C4-2B (cell line): ENCODE measurements at regions not wholly inside any gene's neighbourhood (a gene's known extent, or its start where the extent isn't known, plus 50 kb on each side); places are given as distances from the start of the nearest gene placed in this dataset.

ENCODE experiments used
- H3K27ac ChIP-seq: fragments of 450-650 bp; 2 replicates; pipeline ENCODE4 v1.5.1; 2017
- ZFX ChIP-seq: fragments of 450-650 bp; IDR thresholded peaks from 2 replicates; pipeline ENCODE4 v1.6.1; 2017
- TF ChIP-seq, protein P1 (sequence below): fragments of 450-650 bp; conservative IDR thresholded peaks from 2 replicates; pipeline ENCODE4 v1.5.1; 2017; ENCODE audit warnings: mild to moderate bottlenecking

DNA sequence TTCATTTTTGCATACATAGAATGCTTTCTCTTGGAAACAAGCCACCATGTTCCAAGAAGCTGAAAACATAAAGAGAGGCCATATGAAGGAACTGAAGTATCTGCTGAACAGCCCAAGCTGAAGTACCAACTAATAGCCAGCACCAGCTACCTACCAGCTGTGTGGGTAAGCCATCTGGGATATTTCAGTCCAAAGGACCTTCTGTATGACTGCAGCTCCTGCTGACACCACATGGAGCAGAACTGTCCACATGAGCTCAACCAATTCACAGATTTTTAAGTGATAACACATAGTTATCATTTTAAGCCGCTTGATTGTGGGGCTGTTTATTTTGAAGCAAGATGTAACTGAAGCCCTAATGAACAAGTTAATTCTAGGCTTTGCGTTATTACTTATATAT lies 621.1 kb upstream of the KLHL1 start:
- TF ChIP-seq ZFX = no peak
- TF ChIP-seq, protein P1, sequence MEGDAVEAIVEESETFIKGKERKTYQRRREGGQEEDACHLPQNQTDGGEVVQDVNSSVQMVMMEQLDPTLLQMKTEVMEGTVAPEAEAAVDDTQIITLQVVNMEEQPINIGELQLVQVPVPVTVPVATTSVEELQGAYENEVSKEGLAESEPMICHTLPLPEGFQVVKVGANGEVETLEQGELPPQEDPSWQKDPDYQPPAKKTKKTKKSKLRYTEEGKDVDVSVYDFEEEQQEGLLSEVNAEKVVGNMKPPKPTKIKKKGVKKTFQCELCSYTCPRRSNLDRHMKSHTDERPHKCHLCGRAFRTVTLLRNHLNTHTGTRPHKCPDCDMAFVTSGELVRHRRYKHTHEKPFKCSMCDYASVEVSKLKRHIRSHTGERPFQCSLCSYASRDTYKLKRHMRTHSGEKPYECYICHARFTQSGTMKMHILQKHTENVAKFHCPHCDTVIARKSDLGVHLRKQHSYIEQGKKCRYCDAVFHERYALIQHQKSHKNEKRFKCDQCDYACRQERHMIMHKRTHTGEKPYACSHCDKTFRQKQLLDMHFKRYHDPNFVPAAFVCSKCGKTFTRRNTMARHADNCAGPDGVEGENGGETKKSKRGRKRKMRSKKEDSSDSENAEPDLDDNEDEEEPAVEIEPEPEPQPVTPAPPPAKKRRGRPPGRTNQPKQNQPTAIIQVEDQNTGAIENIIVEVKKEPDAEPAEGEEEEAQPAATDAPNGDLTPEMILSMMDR = no peak
- no peak overlapping the region for H3K27ac ChIP-seq

- no peak for TF ChIP-seq ZFX
- TF ChIP-seq, protein P1 = no peak; the same call in none of the 2 replicates
These were observed 615.5 kb upstream of the KLHL1 start for GRCh38 chr13:70723732-70724131.

DNA sequence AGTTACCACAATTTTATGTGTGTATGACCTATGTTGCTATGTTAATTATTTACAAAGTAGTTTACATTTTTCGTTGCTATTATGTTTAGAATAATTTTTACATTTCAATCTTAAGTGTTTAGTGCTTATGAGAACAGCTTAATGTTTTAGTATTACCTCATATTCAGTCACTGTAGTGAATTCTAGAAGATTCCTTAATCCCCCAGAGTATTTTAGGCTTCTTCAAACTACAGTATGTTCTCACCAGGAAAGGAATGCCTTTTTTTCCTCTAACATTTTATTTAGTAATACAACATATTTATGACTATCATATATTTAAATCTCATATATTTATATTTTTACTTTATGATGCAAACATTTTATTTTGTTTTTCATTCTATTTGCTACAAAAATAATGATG lies 612.1 kb upstream of the KLHL1 start:
- H3K27ac ChIP-seq = no peak overlapping the region
- TF ChIP-seq, protein P1 = no peak
- no peak for TF ChIP-seq ZFX

More at GRCh38 chr13:70723732-70724131, 615.5 kb upstream of the KLHL1 start:
- H3K27ac ChIP-seq = no peak overlapping the region

DNA sequence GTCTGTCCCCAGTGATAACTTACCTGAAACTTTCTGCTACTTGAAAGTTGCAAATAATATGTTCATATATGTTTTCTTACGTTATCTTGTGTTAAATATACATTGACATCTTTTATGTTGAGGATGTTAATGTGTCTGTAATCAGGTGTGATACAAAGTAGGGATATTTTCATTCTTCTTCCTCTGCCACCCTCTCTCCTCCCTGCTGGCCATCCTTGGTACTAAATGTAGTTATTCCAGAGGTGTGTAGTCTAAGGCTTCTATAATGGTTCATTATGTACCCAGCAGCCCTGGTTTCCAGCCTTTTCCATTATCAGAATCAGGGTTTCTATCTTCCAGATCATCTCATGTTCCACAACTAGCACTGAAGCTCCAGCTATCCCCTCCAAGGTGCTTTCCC lies 606.7 kb upstream of the KLHL1 start:
- H3K27ac ChIP-seq = no peak overlapping the region
- TF ChIP-seq, protein P1 = no peak
- no peak for TF ChIP-seq ZFX

DNA sequence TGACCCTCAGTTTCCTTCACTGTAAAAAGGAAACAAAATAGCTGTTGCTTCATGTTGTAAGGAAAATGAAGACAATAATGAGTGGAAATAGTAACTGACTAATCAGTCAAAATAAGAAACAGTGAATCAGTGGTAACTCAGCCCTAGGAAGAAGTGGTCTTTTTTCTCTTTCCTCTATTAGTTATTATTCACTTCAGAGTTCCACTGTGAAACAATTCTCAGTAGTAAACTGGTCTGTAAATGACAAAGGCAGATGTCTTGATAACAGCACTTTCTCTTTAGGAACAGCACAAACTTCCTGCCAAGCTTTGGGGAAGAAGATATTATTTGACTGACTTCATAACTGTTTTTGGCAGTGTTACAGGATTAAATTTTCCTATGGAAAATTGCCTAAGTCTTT lies 600.5 kb upstream of the KLHL1 start:
- TF ChIP-seq, protein P1 = no peak
- TF ChIP-seq ZFX = no peak

GRCh38 chr13:70703755-70704154 lies 595.5 kb upstream of the KLHL1 start:
- no peak for TF ChIP-seq ZFX
- no peak overlapping the region for H3K27ac ChIP-seq

More for the DNA sequence above, 600.5 kb upstream of the KLHL1 start:
- H3K27ac ChIP-seq = no peak overlapping the region

DNA sequence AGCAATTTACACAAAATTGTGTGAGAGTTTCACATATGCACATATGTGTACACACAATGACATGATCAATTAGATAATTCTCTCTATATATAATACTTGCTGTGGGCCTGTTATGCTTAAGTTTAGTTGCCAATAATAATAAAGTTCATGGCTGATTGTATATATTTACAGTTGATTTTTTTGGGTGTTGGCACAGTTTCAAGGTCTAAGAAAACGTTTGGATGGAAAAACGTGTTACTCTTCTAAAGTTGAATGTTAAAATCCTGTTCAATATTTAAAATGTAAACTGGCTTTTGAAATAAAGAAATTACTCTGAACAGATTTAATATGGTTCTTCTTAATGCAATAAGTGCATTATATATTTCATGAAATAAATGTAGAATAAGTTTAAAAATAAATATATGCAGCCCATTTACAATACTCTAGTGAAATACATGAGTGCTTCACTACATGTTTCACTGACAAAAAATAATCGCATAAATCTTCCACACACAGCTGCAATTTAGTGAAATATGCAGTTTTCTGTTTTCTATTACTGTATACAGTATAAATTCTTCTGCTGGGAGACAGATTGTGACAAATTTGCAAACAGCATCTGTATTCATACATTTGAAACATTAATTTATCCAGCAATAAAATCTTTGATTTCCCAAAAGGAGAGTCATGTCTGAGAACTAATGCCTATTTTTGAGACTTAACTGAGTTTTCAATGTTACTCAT lies 586.9 kb upstream of the KLHL1 start:
- no peak overlapping the region for H3K27ac ChIP-seq
- TF ChIP-seq ZFX = no peak
- TF ChIP-seq, protein P1 = no peak

- TF ChIP-seq, protein P1 = no peak
- TF ChIP-seq ZFX = no peak
- H3K27ac ChIP-seq = no peak overlapping the region
These were observed 560.7 kb upstream of the KLHL1 start for GRCh38 chr13:70668983-70669382.
